Loucy (cell line): ENCODE measurements at regions not wholly inside any gene's neighbourhood (a gene's known extent, or its start where the extent isn't known, plus 50 kb on each side); places are given as distances from the start of the nearest gene placed in this dataset.

Experiments used
- CTCF ChIP-seq: fragments of 200-600 bp; sonication (generic); conservative IDR thresholded peaks from 2 replicates; pipeline ENCODE4 v1.5.1; 2014; ENCODE audit warnings: mild to moderate bottlenecking, antibody characterized with exemption, low read length
- EZH2phosphoT487 ChIP-seq: fragments of 200-600 bp; IDR thresholded peaks from 2 replicates; pipeline ENCODE4 v1.6.1; 2018; ENCODE audit warnings: antibody characterized with exemption, mild to moderate bottlenecking, moderate library complexity, borderline replicate concordance

DNA sequence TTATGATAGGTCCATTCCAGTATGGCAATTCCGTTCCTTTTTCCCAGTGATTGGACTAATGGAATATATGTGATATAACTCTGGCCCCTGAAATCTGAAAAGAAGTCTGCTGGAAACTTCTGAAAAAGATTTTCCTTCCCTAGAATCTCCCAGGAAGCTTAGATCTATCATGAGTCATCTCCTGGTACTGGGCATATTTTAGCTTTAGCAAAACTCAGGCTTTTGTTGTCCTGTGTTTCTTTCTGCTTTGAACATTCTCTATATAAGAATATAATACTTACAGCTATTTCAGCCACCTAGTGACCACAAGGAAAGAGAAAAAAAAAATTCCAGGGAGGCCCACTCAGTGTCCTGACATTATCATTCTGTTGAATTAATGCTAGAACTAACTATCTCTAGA lies 597.2 kb upstream of the GRIA3 start:
- no peak for TF ChIP-seq CTCF
- no peak for TF ChIP-seq EZH2phosphoT487
